ENCODE measurements at regions not wholly inside any gene's neighbourhood (a gene's known extent, or its start where the extent isn't known, plus 50 kb on each side); places are given as distances from the start of the nearest gene placed in this dataset.

GRCh38 chr3:40851836-40852235 is 327.1 kb downstream of the ZNF621 start:
- no peak for DNase-seq (ENCODE audit: low read depth in 2 of 3, low spot score in 2 of 3)

DNA sequence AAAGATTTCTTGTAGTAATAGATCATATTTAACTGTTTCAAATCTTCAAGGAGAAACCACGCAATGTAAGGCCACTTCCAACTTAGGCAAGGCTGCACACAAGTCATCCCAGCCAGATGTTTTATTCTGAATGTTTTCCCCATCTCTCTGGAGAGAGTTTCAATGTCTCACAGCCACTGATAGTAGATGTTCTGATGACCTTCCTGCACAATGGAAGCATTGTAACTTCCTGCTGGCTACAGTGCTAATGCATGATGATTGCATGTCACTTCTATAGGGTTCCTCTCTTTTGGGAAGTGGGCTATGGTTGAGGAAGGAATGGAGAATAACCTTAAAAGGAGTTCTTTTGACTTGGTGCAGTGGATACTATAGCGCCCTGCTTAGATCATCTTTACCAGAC is 328.0 kb downstream of the ZNF621 start:
- DNase-seq (ENCODE audit: low read depth in 2 of 3, low spot score in 2 of 3): no peak

GRCh38 chr3:40853474-40853873 is 328.7 kb downstream of the ZNF621 start:
- no peak for DNase-seq (ENCODE audit: low read depth in 2 of 3, low spot score in 2 of 3)

DNA sequence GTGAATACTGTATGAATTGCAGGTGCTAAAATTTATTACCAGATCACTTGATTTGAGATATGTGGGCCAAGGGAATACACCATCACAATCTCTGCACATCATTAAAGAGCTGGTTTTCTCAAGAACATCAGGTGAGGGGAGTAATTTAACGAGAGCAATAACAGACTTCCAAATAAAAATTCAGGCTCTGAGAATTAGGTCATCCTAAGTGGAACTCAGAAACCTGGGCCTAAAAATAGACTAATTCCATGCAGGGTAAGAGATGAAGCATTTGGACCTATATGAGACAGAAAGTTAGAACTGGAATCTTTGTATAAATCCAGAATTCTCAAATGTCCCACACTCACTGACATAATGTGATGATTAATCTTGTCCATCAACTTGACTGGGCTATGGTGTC is 331.1 kb downstream of the ZNF621 start:
- no peak for DNase-seq (ENCODE audit: low read depth in 2 of 3, low spot score in 2 of 3)

DNA sequence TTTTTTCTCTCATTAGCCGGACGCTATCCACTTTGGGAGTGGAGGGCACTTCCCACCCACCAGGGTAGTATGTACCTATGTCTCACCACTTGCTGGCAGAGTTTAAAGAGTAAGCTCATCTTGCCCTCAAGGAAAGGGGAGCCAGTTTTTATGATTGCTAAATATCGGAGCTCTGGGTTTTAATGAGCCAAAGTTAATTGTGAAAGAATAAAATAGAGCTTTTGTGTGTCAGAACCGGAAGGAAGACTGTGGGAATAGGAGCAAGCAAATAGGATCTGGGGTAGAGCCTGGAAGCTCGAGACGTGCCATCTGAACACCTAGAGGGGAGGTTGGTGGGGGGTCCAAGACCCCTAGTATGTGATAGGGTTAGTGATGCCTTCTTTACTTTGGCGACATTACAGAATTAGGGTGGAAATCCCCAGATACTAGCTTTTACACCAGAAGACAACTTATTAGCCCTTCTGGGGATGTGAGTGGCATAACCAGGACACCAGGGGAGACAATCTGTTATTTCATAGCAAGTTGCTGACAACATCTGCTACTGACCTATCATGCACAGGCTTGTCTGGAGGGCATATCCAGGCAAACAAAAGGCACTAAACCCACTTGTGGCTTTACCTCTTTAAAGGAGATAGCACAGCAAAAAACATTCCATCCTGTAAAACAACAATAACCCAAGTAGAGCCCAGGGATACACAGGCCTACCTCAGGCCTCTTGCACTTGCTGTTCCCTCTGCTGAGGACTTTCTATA is 333.8 kb downstream of the ZNF621 start:
- no peak for DNase-seq (ENCODE audit: low read depth in 2 of 3, low spot score in 2 of 3)

DNA sequence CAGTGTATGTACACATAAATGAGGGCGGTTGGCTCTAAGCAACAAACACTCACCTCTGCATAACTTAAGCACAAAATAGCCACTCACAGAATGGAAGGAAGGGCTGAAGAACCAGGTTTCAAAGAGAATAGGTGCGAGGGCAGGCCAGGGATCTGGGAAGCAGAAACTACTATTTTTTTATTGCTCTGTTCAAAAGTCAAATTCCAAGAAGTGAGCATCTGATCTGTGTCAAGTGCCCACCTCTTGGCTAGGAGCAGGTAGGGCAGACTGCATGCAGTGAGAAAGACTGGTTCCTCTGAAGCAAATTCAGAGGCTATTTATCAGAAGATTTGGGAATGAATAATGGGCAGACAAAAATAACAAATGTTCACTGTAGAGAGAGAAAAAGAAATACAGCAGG is 336.4 kb upstream of the CTNNB1 start:
- DNase-seq (ENCODE audit: low read depth in 2 of 3, low spot score in 2 of 3): no peak

DNA sequence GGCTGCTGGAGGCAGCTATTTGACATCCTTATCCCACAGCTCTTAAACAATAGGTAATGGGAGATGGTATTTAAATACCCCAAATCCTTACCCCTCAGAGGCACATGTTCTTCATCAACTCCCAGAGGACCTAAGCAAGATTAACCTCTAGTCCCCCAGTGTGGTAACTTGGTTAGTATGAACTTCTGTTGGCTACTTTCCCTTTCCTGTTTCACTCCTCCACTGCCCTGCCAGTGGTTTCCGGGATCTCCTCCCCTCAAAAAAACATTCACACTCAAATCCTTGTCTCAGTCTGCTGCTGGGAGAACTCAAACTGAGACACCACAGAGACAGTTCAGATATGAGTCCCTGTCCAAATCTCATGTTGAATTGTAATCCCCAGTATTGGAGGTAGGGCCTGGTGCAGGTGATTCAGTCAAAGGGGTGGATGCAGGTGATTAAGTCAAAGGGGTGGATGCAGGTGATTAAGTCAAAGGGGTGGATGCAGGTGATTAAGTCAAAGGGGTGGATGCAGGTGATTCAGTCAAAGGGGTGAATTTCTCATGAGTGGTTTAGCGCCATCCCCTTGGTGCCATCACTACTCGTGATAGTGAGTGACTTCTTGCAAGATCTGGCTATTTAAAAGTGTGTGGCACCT is 335.0 kb upstream of the CTNNB1 start:
- DNase-seq (ENCODE audit: low read depth in 2 of 3, low spot score in 2 of 3): no peak

DNA sequence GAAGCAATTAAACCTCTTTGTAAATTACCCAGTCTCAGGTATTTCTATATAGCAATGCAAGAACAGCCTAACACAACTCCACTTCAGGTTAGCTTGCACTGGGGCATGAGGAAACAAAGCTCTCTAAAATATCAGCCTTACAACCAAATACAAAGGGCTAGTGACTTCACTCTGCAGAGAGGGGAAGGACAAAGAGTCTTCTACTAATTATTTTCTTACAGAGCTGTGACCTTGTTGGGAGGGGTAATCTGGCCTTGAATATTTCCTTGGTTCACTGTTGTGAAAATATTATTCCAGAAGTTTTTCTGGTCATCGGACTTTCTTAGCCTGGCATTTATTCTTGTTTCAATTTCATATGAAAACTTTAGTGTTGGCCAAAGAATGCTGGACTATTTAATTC is 334.4 kb upstream of the CTNNB1 start:
- DNase-seq (ENCODE audit: low read depth in 2 of 3, low spot score in 2 of 3): no peak

- no peak for DNase-seq (ENCODE audit: low read depth in 2 of 3, low spot score in 2 of 3)
These were observed 331.5 kb upstream of the CTNNB1 start for GRCh38 chr3:40867797-40868196.

- no peak for DNase-seq (ENCODE audit: low read depth in 2 of 3, low spot score in 2 of 3)
These were observed 330.3 kb upstream of the CTNNB1 start for GRCh38 chr3:40869013-40869412.

DNA sequence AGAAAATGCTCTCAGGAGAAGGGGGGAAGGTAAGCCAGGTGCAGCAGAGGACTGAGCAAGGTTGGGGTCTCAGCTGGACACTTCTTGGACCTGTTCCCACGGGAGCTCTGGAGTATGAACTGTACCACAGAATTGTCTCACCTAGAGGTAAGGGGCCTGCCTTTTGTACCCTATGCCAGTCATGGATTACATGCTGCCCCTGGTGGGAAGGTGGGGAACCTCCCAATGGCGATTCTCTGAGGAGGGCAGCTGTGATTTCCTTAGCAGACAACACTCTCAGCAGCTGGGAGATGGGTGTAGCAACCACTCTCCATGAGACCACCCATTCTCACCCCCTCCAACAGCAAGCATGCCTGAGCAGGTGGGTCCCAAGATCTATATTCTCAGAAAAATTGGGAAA is 329.4 kb upstream of the CTNNB1 start:
- no peak for DNase-seq (ENCODE audit: low read depth in 2 of 3, low spot score in 2 of 3)

- DNase-seq (ENCODE audit: low read depth in 2 of 3, low spot score in 2 of 3): no peak
These were observed 327.9 kb upstream of the CTNNB1 start for GRCh38 chr3:40871394-40871793.

GRCh38 chr3:40872258-40872920 is 326.9 kb upstream of the CTNNB1 start:
- DNase-seq (ENCODE audit: low read depth in 2 of 3, low spot score in 2 of 3): no peak

GRCh38 chr3:40873476-40873875 is 325.8 kb upstream of the CTNNB1 start:
- DNase-seq (ENCODE audit: low read depth in 2 of 3, low spot score in 2 of 3): no peak

- DNase-seq (ENCODE audit: low read depth in 2 of 3, low spot score in 2 of 3): no peak
These were observed 325.2 kb upstream of the CTNNB1 start for GRCh38 chr3:40873934-40874699.

- no peak for DNase-seq (ENCODE audit: low read depth in 2 of 3, low spot score in 2 of 3)
These were observed 323.7 kb upstream of the CTNNB1 start for GRCh38 chr3:40875581-40875980.

DNA sequence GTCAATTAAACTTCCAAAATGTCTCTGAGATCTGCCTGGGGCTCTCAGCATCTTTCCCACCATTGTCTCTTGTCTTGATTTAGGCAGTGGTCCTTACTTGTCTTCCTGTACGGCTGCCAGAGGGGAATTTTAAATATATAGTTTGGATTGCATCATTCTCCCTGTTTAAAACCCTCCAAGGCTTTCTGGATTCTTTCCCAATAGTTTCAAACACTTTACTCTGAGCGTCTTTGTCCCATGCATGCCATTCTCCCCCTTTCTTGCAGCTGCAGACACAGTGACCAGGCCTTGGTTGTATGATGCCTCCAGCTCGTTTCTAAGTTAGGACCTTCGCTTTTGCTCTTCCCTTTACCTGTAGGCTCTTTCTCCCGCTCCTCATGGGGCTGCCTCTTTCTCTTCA is 323.3 kb upstream of the CTNNB1 start:
- no peak for DNase-seq (ENCODE audit: low read depth in 2 of 3, low spot score in 2 of 3)

DNA sequence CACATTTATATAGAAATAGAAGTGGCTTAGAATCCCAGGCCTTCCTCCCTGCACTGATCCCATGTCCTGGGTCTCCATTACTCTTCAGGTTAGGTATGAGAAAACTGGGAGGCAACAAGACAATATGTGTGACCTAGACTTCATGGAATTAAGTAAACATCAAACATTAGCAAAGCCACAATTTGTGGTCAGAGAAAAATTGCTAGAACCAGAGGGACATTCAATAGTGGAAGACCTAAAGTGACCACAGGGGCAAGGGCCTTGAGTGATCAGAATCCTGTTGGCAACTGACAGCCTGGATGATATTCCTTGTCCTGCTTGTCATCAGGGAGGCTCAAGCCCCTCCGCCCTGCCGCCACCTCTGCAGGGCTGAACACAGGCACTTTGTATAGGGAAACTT is 322.8 kb upstream of the CTNNB1 start:
- no peak for DNase-seq (ENCODE audit: low read depth in 2 of 3, low spot score in 2 of 3)

GRCh38 chr3:40877631-40878463 is 321.5 kb upstream of the CTNNB1 start:
- no peak for DNase-seq (ENCODE audit: low read depth in 2 of 3, low spot score in 2 of 3)

DNA sequence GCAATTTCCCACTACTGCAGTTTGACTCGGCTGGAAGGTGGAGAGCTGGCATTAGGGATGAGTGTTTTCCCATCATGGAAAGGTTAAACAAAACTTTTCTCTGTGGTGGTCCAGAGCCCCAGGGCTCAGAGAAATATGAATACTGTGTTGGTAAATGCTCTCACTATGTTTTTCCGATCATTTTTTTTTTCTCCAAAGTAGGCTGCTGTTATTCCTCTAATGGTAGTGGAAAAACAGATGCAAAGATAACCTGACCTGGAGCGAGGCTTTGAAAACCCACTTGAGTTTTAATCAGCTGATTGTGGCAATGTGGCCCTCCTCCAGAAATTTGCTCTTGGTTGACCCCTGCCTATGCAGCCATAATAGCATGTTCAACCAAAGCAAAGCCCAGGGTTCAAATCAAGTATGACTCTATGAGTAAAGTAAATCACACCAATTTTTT is 320.8 kb upstream of the CTNNB1 start:
- DNase-seq (ENCODE audit: low read depth in 2 of 3, low spot score in 2 of 3): no peak

DNA sequence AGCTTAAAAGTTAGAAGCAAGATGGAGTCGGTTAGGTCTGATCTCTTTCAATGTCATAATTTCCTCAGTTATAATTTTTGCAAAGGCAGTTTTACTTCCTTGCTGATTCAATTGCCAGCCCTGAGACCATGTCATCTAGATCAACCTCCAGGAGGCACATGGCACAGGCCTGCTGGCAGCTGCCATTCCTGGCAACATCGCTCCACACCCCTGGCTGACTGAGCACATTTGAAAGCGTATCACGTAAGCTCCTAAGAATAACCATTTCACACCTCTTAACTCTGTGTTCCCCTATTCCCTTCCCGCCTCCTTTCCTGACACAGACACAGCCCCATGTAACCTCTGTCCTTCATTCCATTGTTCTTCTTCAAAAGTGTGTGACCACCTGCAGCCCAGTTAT is 313.9 kb upstream of the CTNNB1 start:
- DNase-seq (ENCODE audit: low read depth in 2 of 3, low spot score in 2 of 3): no peak

Measured in activated CD8-positive, alpha-beta memory T cell treated with anti-CD3 and anti-CD28 coated beads for 48 hours (primary cell).